ENCODE measurements at regions not wholly inside any gene's neighbourhood (a gene's known extent, or its start where the extent isn't known, plus 50 kb on each side); places are given as distances from the start of the nearest gene placed in this dataset.

GRCh38 chr11:98874050-98874449 is 146.7 kb upstream of the CNTN5 start:
- H3K4me1 ChIP-seq, result no peaks in the 10 kb centered on the region
- H4K20me1 ChIP-seq, result no peaks in the 10 kb centered on the region
- TF ChIP-seq Cebpa-rat (IDR thresholded peaks at IDR 0.05), result no peak
- no peak overlapping the region for H3K4me2 ChIP-seq
- H3K9ac ChIP-seq, result no peak overlapping the region
- no peaks in the 10 kb centered on the region for H3K27me3 ChIP-seq
- H3K27ac ChIP-seq, result no peak overlapping the region
- no peak overlapping the region for H3K4me3 ChIP-seq
- no peaks in the 10 kb centered on the region for H3K9me3 ChIP-seq
- H3K36me3 ChIP-seq, result no peaks in the 10 kb centered on the region

GRCh38 chr11:98895936-98896335 is 124.8 kb upstream of the CNTN5 start:
- no peak overlapping the region for H3K9ac ChIP-seq
- H3K27me3 ChIP-seq, result no peaks in the 10 kb centered on the region
- no peak overlapping the region for H3K4me3 ChIP-seq
- 0 out of 2 replicates have a peak, but pooled peaks cover 4% of the 10 kb centered on the region for H3K9me3 ChIP-seq
- H3K36me3 ChIP-seq, result no peaks in the 10 kb centered on the region
- TF ChIP-seq Cebpa-rat (IDR thresholded peaks at IDR 0.05), result no peak
- H4K20me1 ChIP-seq, result no peaks in the 10 kb centered on the region
- no peaks in the 10 kb centered on the region for H3K4me1 ChIP-seq
- no peak overlapping the region for H3K4me2 ChIP-seq
- H3K27ac ChIP-seq, result no peak overlapping the region

- H3K9me3 ChIP-seq, result no peaks in the 10 kb centered on the region
- H3K4me1 ChIP-seq, result no peaks in the 10 kb centered on the region
- no peak overlapping the region for H3K9ac ChIP-seq
- no peaks in the 10 kb centered on the region for H4K20me1 ChIP-seq
- no peak overlapping the region for H3K4me3 ChIP-seq
- H3K27me3 ChIP-seq, result no peaks in the 10 kb centered on the region
- TF ChIP-seq Cebpa-rat (IDR thresholded peaks at IDR 0.05), result no peak
- H3K36me3 ChIP-seq, result no peaks in the 10 kb centered on the region
- no peak overlapping the region for H3K27ac ChIP-seq
- H3K4me2 ChIP-seq, result no peak overlapping the region
Measured at GRCh38 chr11:98940913-98941312, 79.8 kb upstream of the CNTN5 start.

- Histone ChIP-seq H3K4me3 (no peak overlapping the region), H3K27me3 (no peaks in the 10 kb centered on the region), H3K36me3 (no peaks in the 10 kb centered on the region), H3K9me3 (no peaks in the 10 kb centered on the region), H3K4me1 (no peaks in the 10 kb centered on the region), H3K4me2 (no peak overlapping the region), H4K20me1 (no peaks in the 10 kb centered on the region), H3K27ac (no peak overlapping the region), H3K9ac (no peak overlapping the region)
- no peak for TF ChIP-seq Cebpa-rat (IDR thresholded peaks at IDR 0.05)
Measured at GRCh38 chr11:98944461-98944860, 76.3 kb upstream of the CNTN5 start.

- no peak overlapping the region for H3K4me3 ChIP-seq
- H3K4me2 ChIP-seq, result no peak overlapping the region
- TF ChIP-seq Cebpa-rat (IDR thresholded peaks at IDR 0.05), result no peak
- H3K9ac ChIP-seq, result no peak overlapping the region
- no peaks in the 10 kb centered on the region for H3K4me1 ChIP-seq
- H3K27ac ChIP-seq, result no peak overlapping the region
- no peaks in the 10 kb centered on the region for H4K20me1 ChIP-seq
- no peaks in the 10 kb centered on the region for H3K27me3 ChIP-seq
- H3K36me3 ChIP-seq, result no peaks in the 10 kb centered on the region
- H3K9me3 ChIP-seq, result no peaks in the 10 kb centered on the region
Measured at GRCh38 chr11:98952107-98952506, 68.6 kb upstream of the CNTN5 start.

- no peaks in the 10 kb centered on the region for H3K9me3 ChIP-seq
- no peak overlapping the region for H3K9ac ChIP-seq
- no peaks in the 10 kb centered on the region for H4K20me1 ChIP-seq
- TF ChIP-seq Cebpa-rat (IDR thresholded peaks at IDR 0.05), result no peak
- no peaks in the 10 kb centered on the region for H3K4me1 ChIP-seq
- no peaks in the 10 kb centered on the region for H3K36me3 ChIP-seq
- H3K27ac ChIP-seq, result no peak overlapping the region
- H3K4me2 ChIP-seq, result no peak overlapping the region
- no peak overlapping the region for H3K4me3 ChIP-seq
- no peaks in the 10 kb centered on the region for H3K27me3 ChIP-seq
Measured at GRCh38 chr11:98955551-98955950, 65.2 kb upstream of the CNTN5 start.

- H3K36me3 ChIP-seq, result no peaks in the 10 kb centered on the region
- H3K4me3 ChIP-seq, result no peak overlapping the region
- H3K27ac ChIP-seq, result no peak overlapping the region
- H3K27me3 ChIP-seq, result no peaks in the 10 kb centered on the region
- no peak overlapping the region for H3K9ac ChIP-seq
- no peaks in the 10 kb centered on the region for H3K9me3 ChIP-seq
- no peaks in the 10 kb centered on the region for H4K20me1 ChIP-seq
- no peak for TF ChIP-seq Cebpa-rat (IDR thresholded peaks at IDR 0.05)
- H3K4me2 ChIP-seq, result no peak overlapping the region
- H3K4me1 ChIP-seq, result no peaks in the 10 kb centered on the region
Measured at GRCh38 chr11:98964146-98964545, 56.6 kb upstream of the CNTN5 start.

GRCh38 chr11:98965358-98965757 is 55.4 kb upstream of the CNTN5 start:
- Histone ChIP-seq H3K4me3 (no peak overlapping the region), H3K9me3 (no peaks in the 10 kb centered on the region), H3K27ac (no peak overlapping the region), H3K4me2 (no peak overlapping the region), H3K9ac (no peak overlapping the region), H3K4me1 (no peaks in the 10 kb centered on the region), H3K36me3 (no peaks in the 10 kb centered on the region), H3K27me3 (no peaks in the 10 kb centered on the region), H4K20me1 (no peaks in the 10 kb centered on the region)
- TF ChIP-seq Cebpa-rat (IDR thresholded peaks at IDR 0.05), result no peak

- H3K9me3 ChIP-seq, result no peaks in the 10 kb centered on the region
- no peak overlapping the region for H3K27ac ChIP-seq
- TF ChIP-seq Cebpa-rat (IDR thresholded peaks at IDR 0.05), result no peak
- no peaks in the 10 kb centered on the region for H3K36me3 ChIP-seq
- H4K20me1 ChIP-seq, result no peaks in the 10 kb centered on the region
- H3K27me3 ChIP-seq, result no peaks in the 10 kb centered on the region
- H3K4me2 ChIP-seq, result no peak overlapping the region
- H3K4me3 ChIP-seq, result no peak overlapping the region
- no peaks in the 10 kb centered on the region for H3K4me1 ChIP-seq
- H3K9ac ChIP-seq, result no peak overlapping the region
Measured at GRCh38 chr11:98965775-98966174, 55.0 kb upstream of the CNTN5 start.

- Histone ChIP-seq H3K4me2 (no peak overlapping the region), H3K36me3 (no peaks in the 10 kb centered on the region), H3K9ac (no peak overlapping the region), H4K20me1 (no peaks in the 10 kb centered on the region), H3K4me3 (no peak overlapping the region), H3K9me3 (no peaks in the 10 kb centered on the region), H3K4me1 (no peaks in the 10 kb centered on the region), H3K27ac (no peak overlapping the region), H3K27me3 (no peaks in the 10 kb centered on the region)
- no peak for TF ChIP-seq Cebpa-rat (IDR thresholded peaks at IDR 0.05)
Measured at GRCh38 chr11:98967005-98967404, 53.7 kb upstream of the CNTN5 start.

All from BLaER1 (cell line).